ENCODE measurements at regions not wholly inside any gene's neighbourhood (a gene's known extent, or its start where the extent isn't known, plus 50 kb on each side); places are given as distances from the start of the nearest gene placed in this dataset.
"Not testable (repeated sequence)": the region's sequence is repeated elsewhere in the genome, so short reads cannot be mapped to it uniquely, and the experiment has no call there.

DNA sequence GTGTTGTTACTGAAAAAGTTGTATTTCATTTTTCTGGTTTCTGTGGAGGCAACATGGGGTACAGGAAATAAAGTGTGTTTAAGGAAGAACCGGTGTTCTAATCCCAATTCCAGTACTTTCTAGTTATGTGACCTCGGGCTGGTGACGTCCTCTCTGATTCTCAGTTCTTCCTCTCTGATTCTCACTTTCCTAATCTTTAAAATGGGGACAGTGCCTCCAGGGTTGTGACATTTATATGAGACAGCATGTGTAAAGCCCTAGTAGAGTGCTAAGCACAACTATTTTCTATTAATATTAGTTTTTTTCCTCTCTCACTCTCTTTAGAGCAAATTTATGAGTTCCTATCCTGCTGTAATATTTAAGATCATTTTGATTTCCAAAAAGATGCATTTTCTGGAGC is 50.9 kb upstream of the PTPDC1 start:
- DNase-seq (ENCODE audit: low read depth): no peak

DNA sequence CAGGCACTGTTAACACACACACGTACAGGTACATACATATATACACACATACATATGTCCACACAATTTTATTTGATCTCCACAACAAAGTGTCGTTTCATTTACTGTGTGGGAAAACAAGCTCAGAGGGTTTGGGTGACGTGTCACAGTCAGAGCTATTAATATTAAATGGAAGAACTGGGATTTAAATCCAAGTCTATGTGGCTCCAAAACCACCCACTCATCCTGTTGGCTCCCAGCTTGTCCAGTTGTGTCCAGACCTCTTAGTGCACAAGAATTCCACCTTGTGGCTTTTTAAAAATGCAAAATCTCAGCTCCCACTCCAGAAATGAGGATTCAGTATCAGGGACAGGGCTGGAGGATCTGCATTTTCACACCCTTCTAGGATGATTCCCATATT is 52.3 kb upstream of the PTPDC1 start:
- no peak for DNase-seq (ENCODE audit: low read depth)

DNA sequence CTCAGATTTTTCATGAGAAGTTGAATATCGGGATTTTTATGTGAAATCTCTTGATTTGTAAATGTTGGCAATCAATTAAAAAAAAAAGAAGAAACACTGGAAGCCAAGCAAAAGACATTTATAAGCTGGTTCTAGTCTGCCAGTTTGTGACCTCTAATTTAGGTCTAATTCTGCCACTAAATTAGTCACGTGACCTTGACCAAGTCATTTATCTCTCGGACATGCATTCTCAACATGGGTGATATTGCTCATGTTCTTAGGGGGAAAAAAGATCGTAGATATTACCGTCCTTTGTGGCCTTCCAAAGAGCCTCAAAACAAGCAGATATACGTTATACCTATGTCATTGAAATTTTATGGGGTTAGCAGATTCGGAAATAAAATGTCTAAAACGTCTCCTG is 52.9 kb upstream of the PTPDC1 start:
- DNase-seq (ENCODE audit: low read depth): no peak

DNA sequence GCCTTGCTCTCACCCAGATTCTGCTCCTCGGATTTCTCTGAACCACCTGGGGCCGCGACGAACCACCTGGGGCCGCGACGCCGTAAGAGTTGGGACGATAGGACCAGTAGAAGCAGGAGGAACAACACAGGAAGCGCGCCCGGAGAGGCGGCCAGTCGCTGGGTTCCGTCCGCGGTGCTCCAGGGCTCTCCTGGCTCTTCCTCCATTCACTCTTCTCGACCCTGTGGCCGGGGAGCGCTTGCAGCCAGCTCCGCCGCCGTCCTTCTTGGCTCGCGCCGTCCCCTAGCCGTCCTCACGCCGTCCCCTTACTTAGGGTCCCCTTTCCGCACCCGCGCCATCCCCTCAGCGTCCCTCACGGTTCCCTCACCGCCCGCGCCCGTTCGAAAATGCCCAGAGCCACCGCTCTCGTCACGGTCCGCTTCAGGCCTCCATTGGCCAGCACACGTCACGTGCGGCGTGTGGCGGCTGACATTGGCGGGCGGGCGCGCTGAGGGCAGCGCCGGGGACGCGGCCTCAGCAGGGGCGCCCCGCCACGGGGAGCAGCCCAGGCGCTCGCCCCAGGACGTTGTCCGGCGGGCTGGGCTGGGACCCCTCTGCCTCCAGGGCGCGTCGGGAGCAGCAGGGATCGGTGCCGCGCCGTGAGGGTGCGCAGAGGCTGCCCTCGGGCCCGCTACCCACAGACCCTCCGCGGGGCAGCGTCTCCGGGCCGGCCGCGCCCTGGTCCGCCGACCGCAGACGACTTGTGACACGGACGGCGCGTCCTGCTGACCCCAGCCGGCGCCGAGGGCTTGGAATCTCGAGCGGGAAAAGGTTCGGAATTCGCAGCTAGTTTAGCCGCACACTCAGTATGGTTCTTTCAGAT is 53.7 kb upstream of the PTPDC1 start:
- peak; percentile 69 for DNase-seq (ENCODE audit: low read depth)

DNA sequence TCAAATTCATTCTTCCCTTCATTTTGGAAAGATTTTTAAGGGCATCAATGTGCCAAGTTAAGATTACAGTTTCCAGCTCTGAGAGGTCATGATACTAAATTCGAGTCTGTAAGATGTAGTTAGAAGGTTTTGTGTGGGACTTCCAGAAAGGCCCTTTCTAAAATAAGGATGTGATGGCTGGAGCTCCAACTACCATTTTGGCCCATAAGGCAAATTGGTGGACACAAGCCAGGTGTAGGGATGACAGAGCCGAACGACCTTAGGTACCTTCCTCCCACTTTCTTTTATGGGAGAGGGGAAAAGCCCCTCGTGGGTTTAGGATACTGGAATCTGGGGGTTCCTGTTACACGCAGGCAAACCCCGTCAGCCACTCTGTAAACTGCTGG is 54.3 kb upstream of the PTPDC1 start:
- DNase-seq (ENCODE audit: low read depth): no peak

DNA sequence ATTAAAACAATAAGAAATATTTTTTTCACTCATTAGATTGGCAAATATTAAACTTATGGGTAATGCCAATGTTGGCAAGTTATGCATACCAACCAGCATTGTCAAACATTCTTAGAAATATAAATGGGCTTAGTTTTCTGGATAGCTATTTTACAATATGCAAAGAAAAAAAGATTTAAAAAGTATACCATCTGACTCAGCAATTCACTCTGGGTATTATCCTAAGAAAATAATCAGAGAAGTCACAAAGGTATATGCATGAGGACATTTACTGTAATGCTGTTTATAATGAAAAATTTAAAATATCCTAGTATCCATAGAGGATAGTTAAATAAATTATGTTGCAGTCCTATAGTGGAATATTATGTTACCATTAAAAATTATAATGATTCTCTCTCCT is 57.4 kb upstream of the PTPDC1 start:
- DNase-seq (ENCODE audit: low read depth): no peak

DNA sequence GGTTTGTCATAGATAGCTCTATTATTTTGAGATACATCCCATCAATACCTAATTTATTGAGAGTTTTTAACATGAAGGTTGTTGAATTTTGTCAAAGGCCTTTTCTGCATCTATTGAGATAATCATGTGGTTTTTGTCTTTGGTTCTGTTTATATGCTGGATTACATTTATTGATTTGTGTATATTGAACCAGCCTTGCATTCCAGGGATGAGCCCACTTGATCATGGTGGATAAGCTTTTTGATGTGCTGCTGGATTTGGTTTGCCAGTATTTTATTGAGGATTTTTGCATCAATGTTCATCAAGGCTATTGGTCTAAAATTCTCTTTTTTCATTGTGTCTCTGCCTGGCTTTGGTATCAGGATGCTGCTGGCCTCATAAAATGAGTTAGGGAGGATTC is 61.8 kb upstream of the PTPDC1 start:
- DNase-seq (ENCODE audit: low read depth): not testable (repeated sequence)

DNA sequence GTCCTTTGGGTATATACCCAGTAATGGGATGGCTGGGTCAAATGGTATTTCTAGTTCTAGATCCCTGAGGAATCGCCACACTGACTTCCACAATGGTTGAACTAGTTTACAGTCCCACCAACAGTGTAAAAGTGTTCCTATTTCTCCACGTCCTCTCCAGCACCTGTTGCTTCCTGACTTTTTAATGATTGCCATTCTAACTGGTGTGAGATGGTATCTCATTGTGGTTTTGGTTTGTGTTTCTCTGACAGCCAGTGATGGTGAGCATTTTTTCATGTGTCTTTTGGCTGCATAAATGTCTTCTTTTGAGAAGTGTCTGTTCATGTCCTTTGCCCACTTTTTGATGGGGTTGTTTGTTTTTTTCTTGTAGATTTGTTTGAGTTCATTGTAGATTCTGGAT is 63.4 kb upstream of the PTPDC1 start:
- DNase-seq (ENCODE audit: low read depth): not testable (repeated sequence)

DNA sequence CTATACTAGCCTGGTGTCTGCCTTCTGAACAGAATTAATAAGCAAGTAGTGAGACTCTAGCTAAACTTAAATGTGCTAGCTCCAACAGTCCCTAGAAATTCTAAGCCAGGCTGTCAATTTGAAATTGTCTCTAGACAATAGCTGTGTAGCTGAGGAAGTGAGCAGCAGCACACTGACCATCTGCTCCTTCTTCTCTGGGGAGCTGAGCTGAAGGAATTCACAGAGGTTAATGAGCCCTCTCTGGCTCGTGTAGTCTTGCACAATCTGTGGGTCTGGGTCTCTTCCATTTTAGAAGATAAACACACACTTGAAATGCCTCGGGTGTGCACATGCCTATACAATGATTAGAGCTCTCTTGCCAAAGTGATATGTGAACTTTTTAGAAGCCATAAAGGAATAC is 63.5 kb upstream of the BARX1 start:
- no peak for DNase-seq (ENCODE audit: low read depth)

DNA sequence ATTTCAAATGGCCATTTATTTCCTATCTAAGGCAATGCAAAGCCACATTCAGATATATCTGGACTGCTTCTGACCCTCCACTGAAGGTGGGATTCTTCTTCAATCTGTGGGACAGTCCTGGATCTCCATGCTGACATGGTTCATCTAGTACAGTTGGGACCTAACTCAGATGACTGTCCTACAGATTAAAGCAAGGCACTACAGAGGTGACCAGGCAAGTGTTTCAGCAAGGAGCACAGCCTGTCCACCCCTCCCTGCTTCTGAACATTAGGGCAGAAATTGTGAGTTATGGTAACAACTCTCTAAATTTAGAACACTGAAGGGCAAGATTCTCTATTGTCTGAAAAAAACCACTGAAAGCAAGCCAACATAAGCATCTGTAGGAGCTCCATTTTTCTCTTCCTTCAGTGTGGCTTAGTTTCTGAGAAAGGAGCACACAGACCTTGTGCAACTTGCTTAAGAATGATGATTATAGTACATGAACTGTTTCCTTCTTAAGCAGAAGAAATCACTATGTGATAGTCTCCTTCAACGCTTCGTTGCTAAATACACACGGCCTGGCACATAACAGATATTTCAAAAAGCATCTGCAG is 62.9 kb upstream of the BARX1 start:
- no peak for DNase-seq (ENCODE audit: low read depth)

DNA sequence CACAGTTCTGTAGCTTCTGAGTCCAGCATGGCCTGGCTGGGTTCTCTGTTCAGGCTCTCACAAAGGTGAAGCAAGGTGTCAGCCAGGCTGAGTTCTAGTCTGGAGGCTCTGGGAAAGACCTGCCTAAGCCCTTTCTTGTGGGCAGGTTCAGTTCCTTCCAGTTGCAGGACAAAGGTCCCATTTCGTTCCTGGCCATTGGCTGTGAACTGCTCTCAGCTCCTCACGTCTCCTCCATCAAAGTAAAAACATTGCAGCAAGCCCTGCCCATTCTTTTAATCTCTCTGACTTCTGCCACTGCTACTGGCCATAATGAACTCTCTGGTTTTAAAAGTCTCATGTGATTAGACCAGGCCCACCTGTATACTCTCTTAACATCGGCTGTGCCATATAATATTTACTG is 61.6 kb upstream of the BARX1 start:
- no peak for DNase-seq (ENCODE audit: low read depth)

DNA sequence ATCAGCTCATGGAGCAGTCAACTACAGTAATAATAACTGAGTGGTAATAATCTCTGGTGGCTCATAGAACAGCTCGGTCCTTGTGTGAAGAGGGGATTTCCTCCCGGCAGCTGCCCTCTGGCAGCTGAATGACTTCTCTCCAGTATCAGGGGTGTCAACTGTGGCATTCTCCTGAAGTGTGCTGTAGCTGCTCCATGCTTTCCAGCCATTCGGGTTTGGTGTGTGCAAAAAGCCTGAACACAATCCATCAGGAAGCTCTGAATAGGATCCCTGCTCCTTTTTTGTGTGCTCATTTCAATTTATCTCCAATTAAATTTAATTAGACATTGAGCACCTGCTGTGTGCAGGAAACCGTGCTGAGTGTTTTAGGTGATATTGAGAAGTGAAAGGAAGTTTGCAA is 59.8 kb upstream of the BARX1 start:
- no peak for DNase-seq (ENCODE audit: low read depth)

DNA sequence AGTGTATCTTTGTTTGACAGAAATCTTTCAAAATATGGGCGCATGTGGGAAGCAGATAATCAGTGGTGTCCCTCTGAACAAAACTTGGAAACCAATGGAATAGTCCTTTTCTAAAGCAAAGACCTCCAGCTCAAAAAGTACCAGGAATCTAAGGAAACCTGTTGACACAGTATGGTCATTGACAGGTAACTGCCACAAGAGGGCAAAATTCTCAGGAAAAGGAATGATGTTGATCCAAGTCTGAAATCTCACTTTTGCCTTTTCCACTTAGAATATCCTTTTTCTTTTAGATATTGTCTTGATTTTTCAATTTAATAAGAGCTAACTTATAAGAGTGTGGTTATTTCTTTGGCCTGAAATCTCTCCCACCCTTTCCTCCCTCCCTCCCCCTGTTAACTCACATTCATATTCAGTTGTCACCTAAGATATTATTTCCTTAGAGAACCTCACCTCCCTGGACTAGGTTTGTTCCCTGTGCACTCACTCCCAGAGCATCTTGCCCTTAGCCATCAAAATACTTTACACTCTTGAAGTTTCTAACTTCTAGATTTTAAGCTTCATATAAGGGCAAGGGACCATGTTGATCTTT is 59.0 kb upstream of the BARX1 start:
- no peak for DNase-seq (ENCODE audit: low read depth)

DNA sequence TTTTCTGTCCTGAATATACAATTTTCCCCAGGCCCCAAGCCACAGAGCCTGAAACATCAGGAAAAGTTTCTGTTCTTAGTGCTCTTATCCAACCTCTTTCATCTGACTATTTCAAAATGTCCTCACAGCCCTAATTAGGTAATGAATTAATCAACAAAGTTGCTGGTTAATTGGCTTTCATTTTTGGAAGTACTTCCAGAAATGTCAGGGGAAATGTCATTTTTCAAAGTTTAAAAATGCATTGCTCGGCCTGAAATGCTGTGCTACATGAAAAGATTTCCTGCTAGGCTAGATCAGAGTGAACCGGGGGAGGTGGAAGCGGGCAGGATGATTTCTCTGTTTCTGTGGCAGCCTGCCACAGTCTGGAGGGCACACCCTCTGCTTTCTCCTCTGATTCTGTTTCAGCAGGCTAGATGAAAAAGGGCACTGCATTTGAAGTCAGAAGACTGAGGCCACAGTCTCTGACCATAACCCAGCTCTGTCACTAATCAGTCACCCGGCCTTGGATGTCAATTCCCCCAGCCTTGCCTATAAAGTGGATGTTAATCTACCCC is 55.9 kb upstream of the BARX1 start:
- DNase-seq (ENCODE audit: low read depth): no peak

DNA sequence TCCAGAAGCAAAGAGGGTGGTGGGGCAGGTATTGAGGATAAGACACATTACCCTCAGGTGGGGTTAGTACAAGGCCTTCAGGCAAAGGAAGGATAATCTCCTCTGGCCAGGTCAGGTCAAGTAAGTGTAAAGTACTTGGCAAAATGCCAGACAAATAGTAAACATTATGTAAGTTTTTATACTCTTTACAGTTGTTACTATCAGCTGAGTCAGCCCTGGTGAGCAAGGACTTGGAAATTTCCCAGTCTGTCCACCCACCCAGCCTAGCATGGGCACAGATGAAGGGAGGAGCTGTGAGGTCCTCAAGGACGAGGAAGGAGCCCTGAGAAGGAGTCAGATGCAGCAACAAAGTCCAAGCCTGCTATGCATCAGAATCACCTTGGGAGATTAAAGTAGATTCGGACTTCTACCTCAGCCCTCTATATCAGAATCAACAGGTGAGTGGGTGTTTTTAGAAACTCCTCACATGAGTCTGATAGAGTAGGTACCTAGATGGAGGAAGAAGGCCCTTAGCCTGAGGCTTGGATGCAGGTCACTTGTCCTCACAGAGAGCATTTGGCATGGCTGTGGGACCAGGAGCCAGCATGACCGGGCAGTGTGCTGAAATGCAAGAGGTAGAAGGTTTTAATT is 50.2 kb upstream of the BARX1 start:
- no peak for DNase-seq (ENCODE audit: low read depth)
